ENCODE measurements at regions not wholly inside any gene's neighbourhood (a gene's known extent, or its start where the extent isn't known, plus 50 kb on each side); places are given as distances from the start of the nearest gene placed in this dataset.

GRCh38 chr10:110442746-110443145, 55.0 kb upstream of the DUSP5 start:
- Histone ChIP-seq H3K36me3 (ENCODE audit: low read length) (no peaks in the 10 kb centered on the region), H3K79me2 (ENCODE audit: insufficient read depth, low read length) (no peaks in the 10 kb centered on the region), H3K4me2 (ENCODE audit: low read depth, low read length, poor library complexity, severe bottlenecking) (no peak overlapping the region), H2AFZ (ENCODE audit: low read depth, low read length, severe bottlenecking) (no peak overlapping the region), H3F3A (ENCODE audit: insufficient read depth) (no peaks in the 10 kb centered on the region), H3K4me3 (ENCODE audit: insufficient read depth, low read length, poor library complexity, severe bottlenecking) (no peak overlapping the region), H3K9ac (ENCODE audit: low read length) (no peak overlapping the region), H3K27me3 (ENCODE audit: low read length) (no peaks in the 10 kb centered on the region), H4K20me1 (ENCODE audit: low read depth, low read length) (no peaks in the 10 kb centered on the region), H3K9me2 (replicated peaks; ENCODE audit: insufficient read depth, low read length) (no peaks in the 10 kb centered on the region), H3K9me3 (ENCODE audit: insufficient read depth, low read length) (no peaks in the 10 kb centered on the region), H3K27ac (ENCODE audit: low read depth, low read length) (no peak overlapping the region)
- no peak for TF ChIP-seq CTCF (IDR thresholded peaks at IDR 0.05; ENCODE audit: insufficient read depth, low read length, poor library complexity, severe bottlenecking)
- no peak for TF ChIP-seq EZH2phosphoT487 (conservative IDR thresholded peaks at IDR 0.05; ENCODE audit: low read length)

GRCh38 chr10:110443239-110444003, 54.3 kb upstream of the DUSP5 start:
- no peak overlapping the region for H3K4me2 ChIP-seq (ENCODE audit: low read depth, low read length, poor library complexity, severe bottlenecking)
- H3K36me3 ChIP-seq (ENCODE audit: low read length) = no peaks in the 10 kb centered on the region
- no peak overlapping the region for H3K9ac ChIP-seq (ENCODE audit: low read length)
- no peaks in the 10 kb centered on the region for H3K9me3 ChIP-seq (ENCODE audit: insufficient read depth, low read length)
- H2AFZ ChIP-seq (ENCODE audit: low read depth, low read length, severe bottlenecking) = no peak overlapping the region
- no peaks in the 10 kb centered on the region for H3K27me3 ChIP-seq (ENCODE audit: low read length)
- H3K4me3 ChIP-seq (ENCODE audit: insufficient read depth, low read length, poor library complexity, severe bottlenecking) = no peak overlapping the region
- no peaks in the 10 kb centered on the region for H3K79me2 ChIP-seq (ENCODE audit: insufficient read depth, low read length)
- TF ChIP-seq EZH2phosphoT487 (conservative IDR thresholded peaks at IDR 0.05; ENCODE audit: low read length) = no peak
- H4K20me1 ChIP-seq (ENCODE audit: low read depth, low read length) = no peaks in the 10 kb centered on the region
- H3K27ac ChIP-seq (ENCODE audit: low read depth, low read length) = no peak overlapping the region
- no peaks in the 10 kb centered on the region for H3F3A ChIP-seq (ENCODE audit: insufficient read depth)
- no peaks in the 10 kb centered on the region for H3K9me2 ChIP-seq (replicated peaks; ENCODE audit: insufficient read depth, low read length)

GRCh38 chr10:110444004-110444337, 53.7 kb upstream of the DUSP5 start:
- Histone ChIP-seq H3F3A (ENCODE audit: insufficient read depth) (no peaks in the 10 kb centered on the region), H3K27ac (ENCODE audit: low read depth, low read length) (no peak overlapping the region), H3K36me3 (ENCODE audit: low read length) (no peaks in the 10 kb centered on the region), H2AFZ (ENCODE audit: low read depth, low read length, severe bottlenecking) (no peak overlapping the region), H3K4me3 (ENCODE audit: insufficient read depth, low read length, poor library complexity, severe bottlenecking) (no peak overlapping the region), H3K9ac (ENCODE audit: low read length) (no peak overlapping the region), H3K9me2 (replicated peaks; ENCODE audit: insufficient read depth, low read length) (no peaks in the 10 kb centered on the region), H4K20me1 (ENCODE audit: low read depth, low read length) (no peaks in the 10 kb centered on the region), H3K79me2 (ENCODE audit: insufficient read depth, low read length) (no peaks in the 10 kb centered on the region), H3K27me3 (ENCODE audit: low read length) (no peaks in the 10 kb centered on the region), H3K4me2 (ENCODE audit: low read depth, low read length, poor library complexity, severe bottlenecking) (no peak overlapping the region), H3K9me3 (ENCODE audit: insufficient read depth, low read length) (no peaks in the 10 kb centered on the region)
- TF ChIP-seq CTCF (IDR thresholded peaks at IDR 0.05; ENCODE audit: insufficient read depth, low read length, poor library complexity, severe bottlenecking) (no peak), EZH2phosphoT487 (conservative IDR thresholded peaks at IDR 0.05; ENCODE audit: low read length) (no peak)

DNA sequence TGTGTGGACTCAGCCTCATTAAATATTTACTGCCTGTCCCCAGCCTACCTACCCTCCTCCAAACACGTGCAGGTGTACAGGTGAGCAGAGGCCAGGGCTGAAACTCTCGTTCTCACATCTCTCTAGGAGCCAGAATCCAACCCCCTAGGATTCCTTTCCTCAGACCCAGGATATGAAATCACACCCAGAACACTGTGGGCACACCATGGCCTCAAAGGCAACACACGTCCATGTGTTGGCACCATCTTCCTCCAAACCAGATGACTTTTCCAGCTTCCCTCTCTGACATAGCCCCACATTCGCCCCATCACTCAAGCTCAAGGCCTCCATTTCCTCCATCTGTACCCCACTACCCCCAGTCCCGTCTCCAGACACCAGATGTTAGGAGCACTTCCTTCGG, 51.8 kb upstream of the DUSP5 start:
- Histone ChIP-seq H3K9me3 (ENCODE audit: insufficient read depth, low read length) (no peaks in the 10 kb centered on the region), H3K27me3 (ENCODE audit: low read length) (no peaks in the 10 kb centered on the region), H3K4me3 (ENCODE audit: insufficient read depth, low read length, poor library complexity, severe bottlenecking) (no peak overlapping the region), H4K20me1 (ENCODE audit: low read depth, low read length) (no peaks in the 10 kb centered on the region), H2AFZ (ENCODE audit: low read depth, low read length, severe bottlenecking) (no peak overlapping the region), H3K9me2 (replicated peaks; ENCODE audit: insufficient read depth, low read length) (no peaks in the 10 kb centered on the region), H3K9ac (ENCODE audit: low read length) (no peak overlapping the region), H3K36me3 (ENCODE audit: low read length) (no peaks in the 10 kb centered on the region), H3K79me2 (ENCODE audit: insufficient read depth, low read length) (no peaks in the 10 kb centered on the region), H3K4me2 (ENCODE audit: low read depth, low read length, poor library complexity, severe bottlenecking) (no peak overlapping the region), H3K27ac (ENCODE audit: low read depth, low read length) (no peak overlapping the region), H3F3A (ENCODE audit: insufficient read depth) (no peaks in the 10 kb centered on the region)
- TF ChIP-seq CTCF (IDR thresholded peaks at IDR 0.05; ENCODE audit: insufficient read depth, low read length, poor library complexity, severe bottlenecking) = no peak
- TF ChIP-seq EZH2phosphoT487 (conservative IDR thresholded peaks at IDR 0.05; ENCODE audit: low read length) = no peak
